Neural crest cell (in vitro differentiated cells): ENCODE measurements at regions not wholly inside any gene's neighbourhood (a gene's known extent, or its start where the extent isn't known, plus 50 kb on each side); places are given as distances from the start of the nearest gene placed in this dataset.

Source experiments
- DNase-seq: peaks from one replicate; pipeline ENCODE4 v3.0.0; 2021; ENCODE audit warnings: low read depth, mixed read lengths, low spot score
- H3K27ac Mint-ChIP-seq: one replicate; pipeline ENCODE4 v1.8.0; 2021; ENCODE audit warnings: mild to moderate bottlenecking, mixed read lengths; ENCODE audit not compliant: unreplicated experiment
- H3K27me3 Mint-ChIP-seq: 2 replicates; pipeline ENCODE4 v1.8.0; 2021; ENCODE audit warnings: low read depth, mild to moderate bottlenecking, mixed read lengths
- H3K36me3 Mint-ChIP-seq: 2 replicates; pipeline ENCODE4 v1.8.0; 2021; ENCODE audit warnings: low read depth, mild to moderate bottlenecking, mixed read lengths
- H3K4me1 Mint-ChIP-seq: 2 replicates; pipeline ENCODE4 v1.8.0; 2021; ENCODE audit warnings: mixed read lengths
- H3K4me3 Mint-ChIP-seq: one replicate; pipeline ENCODE4 v1.8.0; 2021; ENCODE audit warnings: mild to moderate bottlenecking, mixed read lengths
- H3K9me3 Mint-ChIP-seq: 2 replicates; pipeline ENCODE4 v1.8.0; 2021; ENCODE audit warnings: mixed read lengths
- CTCF ChIP-seq: fragments of 200-600 bp; sonication (generic); conservative IDR thresholded peaks from 2 replicates; pipeline ENCODE4 v1.5.0; 2021; ENCODE audit warnings: antibody characterized with exemption, mild to moderate bottlenecking

GRCh38 chr12:66960704-66961690 lies 282.1 kb upstream of the GRIP1 start:
- H3K27ac Mint-ChIP-seq, result no peak overlapping the region
- no peaks in the 10 kb centered on the region for H3K36me3 Mint-ChIP-seq
- no peak overlapping the region for H3K4me3 Mint-ChIP-seq

GRCh38 chr12:66962290-66962689 lies 283.4 kb upstream of the GRIP1 start:
- peaks cover 14% of the 10 kb centered on the region for H3K4me1 Mint-ChIP-seq
- H3K27me3 Mint-ChIP-seq, result no peaks in the 10 kb centered on the region
- no peak overlapping the region for H3K27ac Mint-ChIP-seq
- no peak overlapping the region for H3K4me3 Mint-ChIP-seq
- no peak for TF ChIP-seq CTCF
- no peak for DNase-seq
- no peaks in the 10 kb centered on the region for H3K9me3 Mint-ChIP-seq
- H3K36me3 Mint-ChIP-seq, result no peaks in the 10 kb centered on the region

More at GRCh38 chr12:66960704-66961690, 282.1 kb upstream of the GRIP1 start:
- no peak for DNase-seq
- TF ChIP-seq CTCF, result no peak
- peaks cover 9% of the 10 kb centered on the region for H3K4me1 Mint-ChIP-seq
- no peaks in the 10 kb centered on the region for H3K9me3 Mint-ChIP-seq
- no peaks in the 10 kb centered on the region for H3K27me3 Mint-ChIP-seq

GRCh38 chr12:66963901-66964300 lies 285.0 kb upstream of the GRIP1 start:
- Mint-ChIP-seq H3K4me3 (no peak overlapping the region), H3K36me3 (no peaks in the 10 kb centered on the region), H3K27me3 (no peaks in the 10 kb centered on the region), H3K27ac (no peak overlapping the region), H3K4me1 (peaks cover 14% of the 10 kb centered on the region), H3K9me3 (no peaks in the 10 kb centered on the region)
- no peak for TF ChIP-seq CTCF
- no peak for DNase-seq

- Mint-ChIP-seq H3K4me3 (no peak overlapping the region), H3K9me3 (no peaks in the 10 kb centered on the region), H3K36me3 (no peaks in the 10 kb centered on the region), H3K4me1 (peaks cover 14% of the 10 kb centered on the region), H3K27me3 (no peaks in the 10 kb centered on the region), H3K27ac (no peak overlapping the region)
- TF ChIP-seq CTCF, result no peak
- DNase-seq, result no peak
Measured at GRCh38 chr12:66964629-66965028, 285.8 kb upstream of the GRIP1 start.

DNA sequence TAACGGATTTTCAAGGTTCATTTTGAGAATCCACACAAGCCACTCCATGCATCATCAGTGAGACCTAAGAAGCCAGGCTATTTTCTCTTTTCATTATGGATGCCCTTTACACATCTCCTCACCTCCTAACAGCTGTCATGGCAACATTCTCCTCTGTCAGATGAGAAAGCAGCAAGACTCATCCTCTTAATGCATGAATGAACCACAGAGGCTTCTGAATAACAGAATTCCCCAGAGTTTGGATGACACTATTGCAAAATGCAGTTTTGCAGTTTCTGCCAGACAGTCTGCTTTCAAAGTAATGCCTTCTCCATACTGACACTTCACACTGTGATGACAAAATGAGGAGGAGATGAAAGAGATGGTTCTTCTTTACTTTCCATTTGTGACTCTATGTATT lies 286.7 kb upstream of the GRIP1 start:
- no peaks in the 10 kb centered on the region for H3K9me3 Mint-ChIP-seq
- H3K27ac Mint-ChIP-seq, result no peak overlapping the region
- H3K4me1 Mint-ChIP-seq, result peaks cover 14% of the 10 kb centered on the region
- no peaks in the 10 kb centered on the region for H3K36me3 Mint-ChIP-seq
- no peak overlapping the region for H3K4me3 Mint-ChIP-seq
- H3K27me3 Mint-ChIP-seq, result no peaks in the 10 kb centered on the region
- no peak for DNase-seq
- no peak for TF ChIP-seq CTCF
